ENCODE measurements at regions not wholly inside any gene's neighbourhood (a gene's known extent, or its start where the extent isn't known, plus 50 kb on each side); places are given as distances from the start of the nearest gene placed in this dataset.

- TF ChIP-seq CTCF (conservative IDR thresholded peaks at IDR 0.05; ENCODE audit: low read length) (no peak), EZH2phosphoT487 (IDR thresholded peaks at IDR 0.05; ENCODE audit: borderline replicate concordance, low read depth, low read length) (no peak)
Observed at GRCh38 chr12:93089805-93090569, 160.9 kb upstream of the EEA1 start.

Measured in OCI-LY7 (cell line).